AG04450 (cell line): ENCODE measurements at regions not wholly inside any gene's neighbourhood (a gene's known extent, or its start where the extent isn't known, plus 50 kb on each side); places are given as distances from the start of the nearest gene placed in this dataset.

ENCODE experiments used
- CTCF ChIA-PET: fragments of 300-600, 350-600 bp; formaldehyde crosslinking; extraction: SDS; loops from one replicate; lab custom pipeline; 2022; ENCODE audit warnings: antibody characterized with exemption, inconsistent platforms; lab: Charles Lee
- POLR2A ChIA-PET: fragments of 350-600 bp; formaldehyde crosslinking; extraction: SDS; loops from one replicate; lab custom pipeline; 2021; ENCODE audit warnings: antibody characterized with exemption, inconsistent platforms; lab: Yijun Ruan, JAX
- DNase-seq: peaks from one replicate; pipeline ENCODE4 v3.0.0-alpha.2; 2011; ENCODE audit warnings: low read depth, low spot score
- H3K27ac ChIP-seq: one replicate; pipeline ENCODE4 v1.5.1; 2012; ENCODE audit warnings: low read depth, low read length, control low read depth
- H3K27me3 ChIP-seq: one replicate; pipeline ENCODE4 v1.6.0; 2012; ENCODE audit warnings: low read length; ENCODE audit not compliant: control insufficient read depth, insufficient read depth
- H3K4me3 ChIP-seq: 2 replicates; pipeline ENCODE4 v1.5.1; 2011; ENCODE audit warnings: mild to moderate bottlenecking, low read depth, low read length, control low read depth
- H3K9me3 ChIP-seq: 2 replicates; pipeline ENCODE4 v1.5.1; 2012; ENCODE audit warnings: low read length; ENCODE audit not compliant: control insufficient read depth, insufficient read depth
- CTCF ChIP-seq: IDR thresholded peaks from 2 replicates; pipeline ENCODE4 v1.5.1; 2011; ENCODE audit warnings: low read depth, low read length, control low read depth, inconsistent platforms

GRCh38 chr6:47102331-47102730 is 60.2 kb upstream of the ADGRF1 start:
- CTCF ChIA-PET = interaction anchor here (0.7 to 2.5 kb wide), 3 partner anchors 12 to 207 kb away, joined by 4 to 12 read pairs (median 5); partner anchors contain the start of gene TNFRSF21

DNA sequence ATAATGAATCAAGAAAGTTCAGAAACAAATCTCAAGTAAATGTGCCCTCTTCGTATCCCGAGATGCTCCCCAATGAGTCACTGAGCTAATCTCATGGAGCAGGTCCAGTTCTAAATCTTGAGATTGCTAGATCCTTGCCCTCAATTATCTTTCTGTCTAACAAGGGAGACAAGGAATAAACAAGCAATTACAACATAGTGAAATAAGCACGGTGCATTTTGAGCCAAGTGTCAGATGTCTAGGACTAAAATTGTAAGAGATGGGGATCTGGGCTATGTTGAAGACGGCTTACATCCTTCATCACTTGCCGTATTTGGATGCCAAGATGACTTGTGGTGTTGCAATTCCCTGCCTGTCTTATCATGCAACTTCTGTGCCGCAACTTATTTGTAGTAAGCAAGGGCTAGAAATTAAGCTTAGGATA is 56.5 kb upstream of the ADGRF1 start:
- no peak for TF ChIP-seq CTCF
- Histone ChIP-seq H3K27ac (no peak overlapping the region), H3K27me3 (peaks cover 3% of the 10 kb centered on the region), H3K4me3 (no peak overlapping the region), H3K9me3 (no peaks in the 10 kb centered on the region)
- ChIA-PET CTCF (interaction anchor here (1.0 to 8.6 kb wide), 15 partner anchors 15 to 256 kb away, joined by 3 to 210 read pairs (median 4); partner anchors contain the start of gene TNFRSF21), POLR2A (interaction anchor here (0.6 to 1.6 kb wide), 5 partner anchors 70 to 379 kb away, joined by 3 to 10 read pairs (median 4); partner anchors contain the start of gene CD2AP)
- DNase-seq = peak; percentile 13

More at GRCh38 chr6:47102331-47102730, 60.2 kb upstream of the ADGRF1 start:
- TF ChIP-seq CTCF = no peak
- POLR2A ChIA-PET = no interaction called here
- H3K4me3 ChIP-seq = no peak overlapping the region
- no peaks in the 10 kb centered on the region for H3K9me3 ChIP-seq
- no peak overlapping the region for H3K27ac ChIP-seq
- H3K27me3 ChIP-seq = peaks cover 3% of the 10 kb centered on the region
- no peak for DNase-seq

GRCh38 chr6:47097092-47097945 is 55.2 kb upstream of the ADGRF1 start:
- H3K9me3 ChIP-seq = no peaks in the 10 kb centered on the region
- ChIA-PET CTCF (interaction anchor here (0.6 to 8.6 kb wide), 40 partner anchors 8 to 311 kb away, joined by 3 to 210 read pairs (median 4); partner anchors contain the start of gene TNFRSF21), POLR2A (interaction anchor here (1.1 to 1.6 kb wide), 2 partner anchors 211 to 380 kb away, joined by 3 to 4 read pairs; partner anchors contain the start of gene CD2AP)
- H3K27me3 ChIP-seq = no peaks in the 10 kb centered on the region
- H3K4me3 ChIP-seq = no peak overlapping the region
- peak; percentile 78 for DNase-seq
- TF ChIP-seq CTCF = peak; percentile 83
- no peak overlapping the region for H3K27ac ChIP-seq

- H3K27ac ChIP-seq = no peak overlapping the region
- CTCF ChIA-PET = interaction anchor here (1.1 to 8.6 kb wide), 12 partner anchors 9 to 312 kb away, joined by 3 to 210 read pairs (median 5); partner anchors contain the start of gene TNFRSF21
- H3K27me3 ChIP-seq = peaks cover 4% of the 10 kb centered on the region
- H3K4me3 ChIP-seq = no peak overlapping the region
- no peaks in the 10 kb centered on the region for H3K9me3 ChIP-seq
- TF ChIP-seq CTCF = no peak
- no peak for DNase-seq
- POLR2A ChIA-PET = interaction anchor here (0.6 kb wide), 1 partner anchor 44 kb away, joined by 3 read pairs; no protein-coding TSS in a partner anchor
These were observed 54.2 kb upstream of the ADGRF1 start for GRCh38 chr6:47096211-47096895.
